SK-N-MC (cell line): ENCODE measurements at regions not wholly inside any gene's neighbourhood (a gene's known extent, or its start where the extent isn't known, plus 50 kb on each side); places are given as distances from the start of the nearest gene placed in this dataset.
A peak's percentile ranks its signal among the peaks of the same experiment; 100 is the strongest.
"Not testable (repeated sequence)": the region's sequence is repeated elsewhere in the genome, so short reads cannot be mapped to it uniquely, and the experiment has no call there.

Experiments
- DNase-seq: peaks from one replicate; pipeline ENCODE4 v3.0.0-alpha.2; 2011; ENCODE audit warnings: low read depth, low spot score
- H3K27ac ChIP-seq: fragments of 200-600 bp; sonication (generic); 2 replicates; pipeline ENCODE4 v1.5.1; 2016; ENCODE audit warnings: mixed run types
- H3K36me3 ChIP-seq: fragments of 200-600 bp; sonication (generic); 2 replicates; pipeline ENCODE4 v1.6.1; 2017; ENCODE audit warnings: antibody characterized with exemption, low read length, mixed read lengths; ENCODE audit not compliant: insufficient read depth
- H3K4me3 ChIP-seq: fragments of 200-600 bp; sonication (generic); 2 replicates; pipeline ENCODE4 v1.5.1; 2016
- H3K9ac ChIP-seq: fragments of 200-600 bp; sonication (generic); 2 replicates; pipeline ENCODE4 v1.8.0; 2017; ENCODE audit warnings: mixed run types, mixed read lengths; ENCODE audit not compliant: insufficient read length
- H3K9me3 ChIP-seq: fragments of 200-600 bp; sonication (generic); 2 replicates; pipeline ENCODE4 v1.6.1; 2017; ENCODE audit warnings: low read depth, mild to moderate bottlenecking, antibody characterized with exemption, low read length, moderate library complexity, mixed read lengths
- EZH2 ChIP-seq: fragments of 200-600 bp; sonication (generic); IDR thresholded peaks from one replicate; pipeline ENCODE4 v1.6.1; 2017; ENCODE audit warnings: antibody characterized with exemption
- FOXP2 ChIP-seq: optimal IDR thresholded peaks from 2 replicates; pipeline ENCODE3; 2011; ENCODE audit warnings: mild to moderate bottlenecking, moderate library complexity; ENCODE audit not compliant: insufficient read depth; ENCODE audit errors: extremely low read length, control extremely low read depth
- POLR2AphosphoS5 ChIP-seq: IDR thresholded peaks from 2 replicates; pipeline ENCODE4 v1.6.1; 2012; ENCODE audit warnings: mild to moderate bottlenecking, low read depth, low read length, borderline replicate concordance

- Histone ChIP-seq H3K9ac (no peak overlapping the region), H3K9me3 (no peaks in the 10 kb centered on the region), H3K36me3 (no peaks in the 10 kb centered on the region), H3K4me3 (no peak overlapping the region), H3K27ac (no peak overlapping the region)
- no peak for TF ChIP-seq EZH2
- TF ChIP-seq FOXP2, result no peak
- no peak for DNase-seq
These were observed 997.2 kb downstream of the DIPK2A start for GRCh38 chr3:144968750-144969350.

DNA sequence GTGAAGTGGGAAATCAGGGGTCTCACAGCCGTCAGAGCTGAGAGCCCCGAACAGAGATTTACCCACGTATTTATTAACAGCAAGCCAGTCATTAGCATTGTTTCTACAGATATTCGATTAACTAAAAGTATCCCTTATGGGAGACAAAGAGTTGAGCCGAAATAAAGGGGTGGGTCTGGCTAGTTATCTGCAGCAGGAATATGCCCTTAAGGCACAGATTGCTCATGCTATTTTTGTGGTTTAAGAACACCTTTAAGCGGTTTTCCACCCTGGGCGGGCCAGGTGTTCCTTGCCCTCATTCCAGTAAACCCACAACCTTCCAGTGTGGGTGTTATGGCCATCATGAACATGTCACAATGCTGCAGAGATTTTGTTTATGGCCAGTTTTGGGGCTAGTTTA is 1012.9 kb downstream of the DIPK2A start:
- not testable (repeated sequence) for H3K9ac ChIP-seq, H3K9me3 ChIP-seq, H3K4me3 ChIP-seq, H3K27ac ChIP-seq, DNase-seq, H3K36me3 ChIP-seq

DNA sequence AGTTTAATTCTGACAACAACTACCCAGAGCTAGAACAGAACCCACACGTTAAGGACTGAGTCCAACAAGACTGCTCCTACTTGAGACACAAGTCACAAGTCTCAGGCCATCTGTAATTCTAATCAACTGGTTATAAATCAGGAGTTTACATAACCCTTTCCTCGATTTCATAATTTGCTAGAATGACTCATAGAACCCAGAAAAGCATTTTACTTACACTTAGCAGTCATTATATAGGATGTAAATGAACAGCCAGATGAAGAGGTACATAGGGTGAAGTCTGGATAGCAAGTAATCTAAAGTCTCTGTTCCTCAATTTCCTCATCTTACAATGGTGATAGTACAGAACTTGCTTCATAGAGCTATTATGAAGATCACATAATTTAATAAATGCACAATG is 1018.2 kb downstream of the DIPK2A start:
- no peaks in the 10 kb centered on the region for H3K36me3 ChIP-seq
- H3K9me3 ChIP-seq, result no peaks in the 10 kb centered on the region
- no peak for DNase-seq
- H3K4me3 ChIP-seq, result no peak overlapping the region
- TF ChIP-seq POLR2AphosphoS5 (no peak), EZH2 (no peak), FOXP2 (no peak)
- H3K27ac ChIP-seq, result no peak overlapping the region
- H3K9ac ChIP-seq, result no peak overlapping the region

- TF ChIP-seq EZH2 (no peak), POLR2AphosphoS5 (no peak), FOXP2 (no peak)
- no peaks in the 10 kb centered on the region; the same call in 1 of the 2 replicates for H3K9me3 ChIP-seq
These were observed 1024.2 kb downstream of the DIPK2A start for GRCh38 chr3:144995856-144996255.

DNA sequence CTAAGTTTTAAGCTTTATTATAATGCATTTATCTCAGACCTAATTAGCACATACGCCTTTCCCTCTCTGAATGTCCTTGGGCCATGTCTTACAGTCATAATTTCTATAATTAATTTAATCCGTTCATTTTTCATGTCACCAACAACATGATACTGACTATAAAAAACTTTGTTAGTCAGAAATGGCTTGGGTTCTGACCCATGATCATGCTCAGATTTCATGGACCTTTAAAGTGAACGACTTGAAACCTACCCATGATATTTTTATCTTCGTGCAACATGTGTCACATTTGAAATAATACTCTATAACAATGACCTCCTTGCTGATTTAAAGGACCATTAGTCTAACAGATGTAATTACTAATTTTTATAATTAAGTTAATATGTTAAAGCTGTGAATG is 1033.8 kb downstream of the DIPK2A start:
- no peak for DNase-seq
- Histone ChIP-seq H3K9me3 (peaks cover 10% of the 10 kb centered on the region; the same call in 1 of the 2 replicates), H3K27ac (no peak overlapping the region), H3K9ac (no peak overlapping the region), H3K4me3 (no peak overlapping the region), H3K36me3 (no peaks in the 10 kb centered on the region)
- TF ChIP-seq EZH2 (no peak), POLR2AphosphoS5 (no peak), FOXP2 (no peak)

More at GRCh38 chr3:144995856-144996255, 1024.2 kb downstream of the DIPK2A start:
- Histone ChIP-seq H3K27ac (no peak overlapping the region), H3K4me3 (no peak overlapping the region), H3K36me3 (no peaks in the 10 kb centered on the region), H3K9ac (no peak overlapping the region)
- no peak for DNase-seq

DNA sequence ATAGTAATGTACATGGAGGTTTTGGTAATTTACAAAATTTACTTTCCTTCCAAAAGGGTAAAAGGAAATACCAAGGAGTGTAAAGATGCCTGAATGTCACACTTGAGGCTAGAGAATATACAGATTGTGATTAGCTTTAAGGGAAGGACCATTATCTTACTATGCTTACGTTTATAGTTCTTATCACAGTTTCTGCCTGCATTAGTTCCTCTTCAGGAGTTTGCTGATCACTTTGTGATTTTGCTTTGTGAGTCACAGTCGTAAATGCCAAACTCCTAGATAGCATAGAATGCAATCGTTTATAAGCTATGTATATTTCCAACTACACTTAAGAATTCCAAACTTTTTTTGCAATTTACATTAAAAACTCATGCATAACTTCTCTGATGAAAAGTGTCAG is 1034.6 kb downstream of the DIPK2A start:
- TF ChIP-seq EZH2 (no peak), FOXP2 (no peak), POLR2AphosphoS5 (no peak)
- Histone ChIP-seq H3K9ac (no peak overlapping the region), H3K36me3 (no peaks in the 10 kb centered on the region), H3K9me3 (peaks cover 6% of the 10 kb centered on the region; the same call in 1 of the 2 replicates), H3K4me3 (no peak overlapping the region), H3K27ac (no peak overlapping the region)
- no peak for DNase-seq

DNA sequence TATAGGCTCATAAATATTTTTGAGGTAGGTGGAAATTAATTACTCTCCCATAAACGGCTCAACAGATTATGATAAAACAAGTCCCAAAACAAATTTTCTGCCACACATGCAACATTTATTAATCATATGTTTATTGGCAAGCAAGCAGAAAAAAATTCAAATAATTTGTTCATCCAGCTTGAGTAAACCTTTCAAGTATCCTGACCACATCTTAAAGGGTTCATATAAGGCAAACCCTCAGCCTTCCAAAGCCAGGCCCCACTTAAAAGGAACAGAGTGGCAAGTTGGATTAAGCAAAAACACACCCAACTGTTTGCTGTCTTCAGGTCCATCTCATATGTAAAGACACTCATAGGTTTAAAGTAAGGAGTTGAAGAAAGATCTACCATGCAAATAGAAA is 1042.3 kb downstream of the DIPK2A start:
- no peak overlapping the region for H3K27ac ChIP-seq
- no peak overlapping the region for H3K4me3 ChIP-seq
- H3K9ac ChIP-seq, result no peak overlapping the region
- no peak for DNase-seq
- TF ChIP-seq POLR2AphosphoS5, result no peak
- no peak for TF ChIP-seq EZH2
- TF ChIP-seq FOXP2, result no peak
- H3K36me3 ChIP-seq, result no peaks in the 10 kb centered on the region
- H3K9me3 ChIP-seq, result no peaks in the 10 kb centered on the region

DNA sequence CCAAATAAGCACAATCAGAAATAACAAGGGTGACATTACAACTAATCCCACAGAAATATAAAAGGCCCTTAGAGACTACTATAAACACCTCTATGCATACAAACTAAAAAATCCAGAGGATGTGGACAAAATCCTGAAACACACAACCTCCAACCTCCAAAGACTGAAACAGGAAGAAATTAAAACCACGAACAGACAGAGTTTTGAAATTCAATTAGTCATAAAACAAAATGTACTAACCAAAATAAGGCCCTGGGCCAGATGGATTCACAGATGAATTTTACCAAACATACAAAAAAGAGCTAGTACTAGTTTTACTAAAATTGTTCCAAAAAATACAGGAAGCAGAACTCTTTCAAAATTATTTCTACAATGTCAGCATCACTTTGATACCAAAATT is 1043.6 kb downstream of the DIPK2A start:
- H3K4me3 ChIP-seq, result no peak overlapping the region
- no peak overlapping the region for H3K9ac ChIP-seq
- TF ChIP-seq FOXP2 (no peak), EZH2 (no peak), POLR2AphosphoS5 (no peak; the same call in 1 of the 2 replicates)
- H3K9me3 ChIP-seq, result no peaks in the 10 kb centered on the region
- peak overlapping the region; percentile 52 for H3K27ac ChIP-seq
- H3K36me3 ChIP-seq, result no peaks in the 10 kb centered on the region
- peak; percentile 47 for DNase-seq

DNA sequence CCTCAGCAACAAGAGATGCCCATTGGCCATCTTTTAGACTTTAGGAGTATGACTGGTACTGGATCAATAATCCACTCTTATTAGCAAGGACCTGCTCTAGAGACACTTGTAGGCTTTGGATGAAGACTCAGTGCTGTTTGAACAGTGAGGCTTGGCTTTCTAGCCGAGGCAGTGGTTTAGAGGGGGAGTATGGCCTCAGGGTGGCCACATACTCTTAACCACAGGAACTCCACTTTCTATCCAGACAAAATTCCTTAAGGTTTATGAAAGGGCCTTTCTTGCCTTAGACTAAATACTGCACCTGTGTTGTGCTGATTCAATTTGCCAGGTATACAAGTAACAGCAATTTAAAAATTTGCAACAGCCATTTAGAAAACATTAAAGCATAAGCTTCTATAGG is 1046.3 kb downstream of the DIPK2A start:
- Histone ChIP-seq H3K9ac (no peak overlapping the region), H3K36me3 (no peaks in the 10 kb centered on the region), H3K27ac (no peak overlapping the region), H3K4me3 (no peak overlapping the region), H3K9me3 (no peaks in the 10 kb centered on the region)
- TF ChIP-seq EZH2 (no peak), POLR2AphosphoS5 (no peak), FOXP2 (no peak)
- no peak for DNase-seq
